Choroid plexus epithelial cell (primary cell): ENCODE measurements at regions not wholly inside any gene's neighbourhood (a gene's known extent, or its start where the extent isn't known, plus 50 kb on each side); places are given as distances from the start of the nearest gene placed in this dataset.

ENCODE experiments used
- DNase-seq: peaks from one replicate; pipeline ENCODE4 v3.0.0-alpha.2; 2010; ENCODE audit warnings: low read depth
- H3K4me3 ChIP-seq: 2 replicates; pipeline ENCODE4 v1.5.1; 2011; ENCODE audit warnings: low read depth, mild to moderate bottlenecking, control low read depth, low read length, moderate library complexity
- CTCF ChIP-seq: conservative IDR thresholded peaks from 2 replicates; pipeline ENCODE4 v1.5.1; 2011; ENCODE audit warnings: low read depth, mild to moderate bottlenecking, control low read depth, inconsistent platforms, low read length, moderate library complexity

GRCh38 chr2:7363906-7364305 lies 446.7 kb downstream of the RNF144A start:
- no peak overlapping the region for H3K4me3 ChIP-seq
- DNase-seq: no peak
- TF ChIP-seq CTCF: no peak

GRCh38 chr2:7368211-7368610 lies 451.0 kb downstream of the RNF144A start:
- no peak for DNase-seq
- H3K4me3 ChIP-seq: no peak overlapping the region
- TF ChIP-seq CTCF: no peak

DNA sequence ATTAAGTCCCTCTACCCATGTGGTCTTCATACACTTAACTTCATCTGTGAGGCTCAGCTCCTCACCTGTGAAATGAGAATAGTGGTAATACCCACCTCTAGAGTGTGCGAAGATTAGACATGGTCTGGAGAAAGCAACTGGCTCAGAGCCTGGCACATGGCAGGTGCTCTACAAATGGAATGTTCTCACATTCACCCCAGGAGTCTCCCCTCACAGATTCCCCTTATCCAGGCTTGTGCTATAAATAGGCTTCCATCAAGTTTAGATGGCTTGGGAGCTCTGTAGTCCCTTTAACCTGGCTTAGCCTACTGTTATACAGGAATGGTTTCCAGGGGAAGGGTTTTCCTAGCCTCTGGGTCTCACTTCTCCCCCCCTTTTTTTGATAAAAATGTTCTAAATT lies 455.9 kb downstream of the RNF144A start:
- H3K4me3 ChIP-seq: no peak overlapping the region
- no peak for DNase-seq
- TF ChIP-seq CTCF: no peak

GRCh38 chr2:7375901-7376300 lies 458.7 kb downstream of the RNF144A start:
- no peak for TF ChIP-seq CTCF
- H3K4me3 ChIP-seq: no peak overlapping the region
- DNase-seq: no peak

DNA sequence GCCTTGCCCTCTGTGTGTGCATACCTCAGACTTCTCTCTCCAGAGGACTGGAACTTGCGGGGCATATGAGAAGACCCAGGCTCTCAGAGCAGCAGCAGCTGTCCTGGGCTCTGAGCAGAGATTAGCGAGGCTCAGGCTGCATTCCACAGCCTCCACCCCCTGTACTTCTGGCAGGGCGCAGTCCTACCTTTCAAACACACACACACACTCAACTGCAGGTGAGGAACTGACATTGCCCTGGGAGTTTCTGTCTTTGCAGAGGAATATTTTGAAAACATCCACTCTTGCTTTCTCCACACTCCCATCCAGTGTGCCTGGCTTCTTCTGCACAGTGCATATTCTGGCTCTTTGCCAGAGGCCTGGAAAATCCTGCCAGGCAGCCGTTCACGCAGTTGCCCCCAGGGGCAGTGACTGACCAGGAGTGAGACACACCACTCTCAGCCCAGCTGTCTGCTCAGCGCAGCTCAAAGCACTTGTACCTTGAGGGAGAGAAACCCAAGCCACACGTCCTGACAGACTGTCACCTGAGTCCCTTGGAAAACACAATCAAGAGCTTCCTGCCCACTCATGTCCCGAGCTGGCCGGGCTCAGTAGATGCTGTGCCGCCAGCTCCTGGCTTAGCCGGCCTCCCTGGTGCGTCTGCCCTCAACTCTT lies 460.8 kb downstream of the RNF144A start:
- H3K4me3 ChIP-seq: no peak overlapping the region
- DNase-seq: no peak
- no peak for TF ChIP-seq CTCF

GRCh38 chr2:7378591-7378990 lies 461.4 kb downstream of the RNF144A start:
- TF ChIP-seq CTCF: no peak
- no peak for DNase-seq
- no peak overlapping the region for H3K4me3 ChIP-seq

GRCh38 chr2:7379799-7380198 lies 462.6 kb downstream of the RNF144A start:
- no peak for TF ChIP-seq CTCF
- H3K4me3 ChIP-seq: no peak overlapping the region
- no peak for DNase-seq
